NCI-H345 (cell line): ENCODE measurements at regions not wholly inside any gene's neighbourhood (a gene's known extent, or its start where the extent isn't known, plus 50 kb on each side); places are given as distances from the start of the nearest gene placed in this dataset.

Experiments
- DNase-seq: peaks from one replicate; lab custom pipeline; 2025; lab: John Stamatoyannopoulos, UW

DNA sequence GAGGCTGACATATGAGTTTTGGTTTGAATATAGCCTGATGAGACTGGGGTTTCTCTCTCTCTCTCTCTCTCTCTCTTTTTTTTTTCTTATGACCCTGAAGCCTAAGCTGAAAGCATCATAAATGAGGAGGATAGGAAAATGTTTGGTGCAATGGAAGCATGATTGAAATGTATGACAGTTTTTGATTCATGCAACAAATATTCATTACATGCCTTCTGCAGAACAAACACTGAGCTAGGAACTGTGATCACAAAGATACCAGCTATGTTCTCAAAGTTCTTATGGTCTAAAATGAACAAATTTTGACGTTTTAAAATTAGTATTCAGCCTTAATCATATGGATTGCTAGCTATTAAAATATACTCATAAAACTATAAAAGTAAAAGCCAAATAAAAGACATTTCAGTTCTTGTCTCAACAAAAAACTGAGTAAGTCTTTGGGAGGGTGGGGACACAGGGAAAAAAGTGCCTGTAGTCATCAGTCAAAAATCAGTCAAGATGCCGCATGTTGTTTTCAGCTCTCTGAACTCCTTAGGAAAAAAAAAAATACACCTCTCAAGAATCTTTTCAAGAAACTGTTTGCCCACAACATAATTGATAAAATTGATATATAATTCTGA lies 57.2 kb downstream of the NKX6-1 start:
- no peak for DNase-seq

DNA sequence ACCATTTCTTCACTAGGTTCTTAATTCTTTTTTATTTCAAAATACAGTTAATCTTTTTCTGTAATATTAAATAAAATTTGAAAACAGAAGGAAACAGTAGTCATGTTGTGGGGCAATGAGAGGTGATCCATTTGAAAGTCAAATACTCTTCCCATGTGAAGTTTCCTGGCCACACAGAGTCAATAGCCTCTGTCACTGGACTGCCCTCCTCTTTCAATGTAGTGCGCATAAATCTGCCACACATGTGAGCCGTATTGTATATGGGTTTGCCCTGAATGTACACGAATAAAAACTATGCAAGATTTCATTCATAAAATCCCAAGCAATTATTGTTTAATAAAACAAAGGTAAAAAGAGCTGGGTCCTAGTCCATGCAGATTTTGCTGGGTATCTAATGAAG lies 59.1 kb downstream of the NKX6-1 start:
- no peak for DNase-seq

DNA sequence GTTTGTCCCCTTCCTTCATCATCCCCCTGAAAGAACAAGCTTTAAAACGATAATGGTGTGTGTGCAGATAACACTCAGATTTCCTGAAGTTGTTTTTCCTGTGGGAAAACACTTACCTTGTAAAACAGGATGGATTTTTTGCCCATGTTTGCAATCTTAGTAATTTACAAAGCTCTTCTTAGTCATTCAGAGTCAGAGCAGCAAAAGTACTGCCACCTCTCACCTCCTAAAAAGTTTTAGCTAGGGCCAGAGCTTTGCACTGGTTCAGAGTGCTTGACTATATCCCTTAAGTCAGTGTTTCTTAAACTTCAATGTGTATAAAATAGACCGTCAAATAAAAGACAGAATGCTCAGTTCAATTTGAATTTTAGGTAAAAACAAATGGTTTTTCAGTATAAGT lies 62.3 kb downstream of the NKX6-1 start:
- DNase-seq: no peak

DNA sequence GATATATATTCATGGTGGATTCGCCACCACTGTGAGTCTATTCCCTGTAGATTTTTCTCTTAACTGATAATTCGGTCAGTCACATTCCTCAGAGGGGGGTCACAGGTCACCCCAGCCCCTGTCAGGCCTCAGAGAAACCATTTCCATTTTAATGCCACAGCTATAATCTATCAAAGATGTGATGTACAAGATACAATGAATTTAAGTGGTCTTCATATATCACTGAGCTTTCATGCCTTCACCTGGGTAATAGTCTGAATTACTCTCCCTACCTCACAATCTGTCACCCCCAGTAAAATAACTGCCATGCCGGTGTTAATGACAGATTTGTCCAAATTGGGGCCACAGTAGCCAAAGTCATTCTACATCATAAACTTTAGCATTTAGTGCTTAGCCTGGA lies 64.7 kb downstream of the NKX6-1 start:
- DNase-seq: no peak

DNA sequence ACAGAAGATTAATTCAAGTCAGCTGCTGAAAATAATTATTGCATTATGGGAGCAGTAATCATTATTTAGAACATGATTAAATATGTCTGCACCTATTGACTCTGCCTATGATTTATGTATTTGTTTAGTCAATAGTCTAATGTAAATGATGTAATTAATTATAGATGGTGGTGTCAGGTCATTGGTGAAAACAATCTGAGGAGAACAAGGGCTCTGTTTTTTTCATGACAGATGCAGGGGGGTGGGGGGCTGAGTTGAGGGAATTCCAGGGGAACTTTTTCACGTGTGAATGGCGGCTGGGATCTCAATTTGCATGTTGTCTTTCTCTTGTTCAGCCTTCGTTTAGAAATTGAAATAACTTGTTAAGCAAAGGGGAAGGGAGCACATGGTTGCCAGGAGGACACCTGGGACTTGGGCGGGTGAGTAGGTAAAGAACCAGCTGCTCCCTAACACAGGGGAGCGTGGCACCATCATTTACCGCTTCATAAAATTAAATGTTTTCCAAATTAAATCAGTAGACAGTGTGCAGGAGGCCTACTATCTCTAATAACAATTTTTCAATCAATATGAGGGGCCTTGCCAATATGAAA lies 65.4 kb downstream of the NKX6-1 start:
- DNase-seq: no peak

DNA sequence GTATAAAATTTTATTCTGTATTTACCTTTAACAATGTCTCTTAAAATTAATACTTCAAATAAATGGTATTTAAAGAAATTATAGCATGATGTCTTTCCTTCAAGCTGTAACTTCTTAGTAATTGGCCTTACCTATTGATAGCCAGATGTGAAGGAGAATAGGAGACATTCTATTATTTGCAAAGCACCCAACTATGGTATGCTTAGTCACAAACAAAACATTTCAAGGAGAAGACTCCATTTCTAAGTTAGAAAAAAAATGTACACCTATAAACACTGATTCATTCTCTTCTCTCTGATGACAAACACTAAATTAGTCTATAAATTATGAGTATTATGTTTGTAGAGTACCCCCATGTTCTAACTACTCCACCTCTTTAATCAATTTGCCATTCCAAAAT lies 66.4 kb downstream of the NKX6-1 start:
- DNase-seq: no peak

DNA sequence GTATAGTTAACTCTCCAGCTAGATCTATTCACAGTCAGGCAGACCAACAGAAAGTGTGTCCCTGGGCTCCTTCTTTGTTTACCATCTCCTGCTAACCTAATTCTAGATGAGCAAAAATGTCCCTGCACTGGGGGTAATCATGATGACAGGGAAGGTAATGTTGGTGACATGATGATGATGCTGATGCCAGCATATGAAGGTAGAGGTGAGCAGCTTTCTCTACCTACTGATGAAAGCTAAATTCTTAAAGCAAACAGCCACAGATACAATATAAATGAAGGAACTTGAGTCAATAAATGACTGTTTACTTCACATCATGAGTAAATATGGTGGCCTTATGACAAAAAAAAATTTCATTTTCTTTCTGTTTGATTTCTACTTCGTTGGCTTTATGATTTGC lies 78.5 kb downstream of the NKX6-1 start:
- DNase-seq: no peak

DNA sequence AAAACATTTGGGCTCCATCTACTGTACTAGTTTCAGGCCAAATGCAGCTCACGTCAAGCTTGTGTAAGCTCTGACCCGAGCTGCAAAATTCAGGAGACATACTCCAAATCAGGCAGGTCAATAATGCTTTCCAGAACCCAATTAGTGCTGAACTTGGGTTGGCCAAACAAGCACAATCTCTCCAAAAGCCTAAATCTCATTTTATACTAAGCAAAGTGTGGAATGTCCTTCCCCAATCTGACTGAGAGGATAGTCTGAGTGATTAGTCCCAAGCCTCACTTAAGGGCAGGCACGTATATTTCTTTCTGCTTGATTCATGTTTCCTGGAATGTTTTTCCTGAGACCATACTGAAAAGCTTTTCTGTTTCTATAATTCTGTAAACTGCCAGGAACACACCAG lies 79.9 kb downstream of the NKX6-1 start:
- DNase-seq: no peak

DNA sequence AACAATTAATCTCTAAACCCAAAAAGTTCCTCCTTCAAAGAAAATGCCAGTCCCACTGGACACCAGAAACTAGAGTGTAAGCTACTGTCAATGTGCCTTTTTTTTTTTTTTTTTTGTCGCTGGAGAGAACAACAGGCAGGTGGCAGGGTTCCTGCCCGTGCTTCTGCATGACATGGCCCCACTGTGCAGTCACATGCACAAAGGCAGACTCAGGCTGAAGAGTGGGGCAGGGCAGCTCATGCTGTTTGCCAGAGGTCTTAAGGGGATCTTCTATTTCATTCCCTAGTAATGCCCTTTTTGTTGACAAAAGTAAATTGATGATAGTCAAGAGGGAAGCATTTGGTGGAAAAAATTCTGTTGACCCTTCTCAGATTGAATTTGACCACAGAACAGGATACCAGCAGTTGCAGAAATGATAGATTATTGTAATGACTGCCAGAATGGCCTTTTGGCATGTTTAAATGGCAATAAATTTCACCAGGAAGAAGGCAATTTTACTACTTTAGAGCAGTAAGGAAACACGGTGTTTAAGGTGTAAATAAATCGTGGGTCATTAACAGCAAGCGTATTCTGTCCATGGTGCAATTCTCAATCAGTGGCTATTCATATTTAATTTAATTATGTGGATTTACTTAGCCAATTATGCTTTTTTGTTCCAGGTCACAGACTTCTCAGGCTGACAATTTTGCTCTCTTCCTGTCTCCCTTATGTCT lies 80.9 kb downstream of the NKX6-1 start:
- peak; percentile 13 for DNase-seq

DNA sequence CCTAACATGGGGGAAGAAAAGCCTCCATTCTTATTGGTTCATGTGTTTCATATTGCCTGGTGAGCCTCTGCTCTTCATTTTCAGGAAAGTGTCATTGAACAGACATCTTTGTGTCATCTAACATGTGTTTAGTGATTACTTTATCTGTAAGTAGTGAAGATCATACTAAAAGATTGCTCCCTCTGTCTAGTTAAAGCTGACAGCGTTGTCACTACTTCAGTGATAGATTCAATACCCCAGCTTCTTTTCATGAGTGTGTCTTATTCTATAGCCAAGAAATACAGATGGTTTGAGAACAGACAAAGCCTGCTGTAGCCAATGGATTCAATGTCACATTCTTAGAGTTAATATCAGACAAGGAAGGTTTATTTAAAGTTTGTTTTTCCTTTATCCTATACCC lies 85.1 kb downstream of the NKX6-1 start:
- DNase-seq: no peak

DNA sequence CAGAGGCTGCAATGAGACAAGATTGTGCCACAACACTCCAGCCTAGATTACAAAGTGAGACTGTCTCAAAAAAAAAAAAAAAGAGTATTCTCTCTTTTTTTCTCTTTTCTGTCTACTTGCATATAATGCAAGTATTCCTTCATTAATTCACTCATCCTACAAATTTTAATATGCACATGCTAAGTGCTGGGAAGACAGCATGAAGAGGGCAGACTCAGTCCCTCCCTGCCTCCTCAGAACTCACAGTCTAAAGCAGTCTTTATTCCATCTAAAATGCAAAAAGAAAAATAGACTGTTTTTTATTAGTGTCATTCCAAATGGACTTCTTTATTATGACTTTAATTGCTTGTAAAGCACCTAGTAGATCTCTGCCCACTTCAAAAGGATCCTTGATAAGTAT lies 85.6 kb downstream of the NKX6-1 start:
- no peak for DNase-seq

DNA sequence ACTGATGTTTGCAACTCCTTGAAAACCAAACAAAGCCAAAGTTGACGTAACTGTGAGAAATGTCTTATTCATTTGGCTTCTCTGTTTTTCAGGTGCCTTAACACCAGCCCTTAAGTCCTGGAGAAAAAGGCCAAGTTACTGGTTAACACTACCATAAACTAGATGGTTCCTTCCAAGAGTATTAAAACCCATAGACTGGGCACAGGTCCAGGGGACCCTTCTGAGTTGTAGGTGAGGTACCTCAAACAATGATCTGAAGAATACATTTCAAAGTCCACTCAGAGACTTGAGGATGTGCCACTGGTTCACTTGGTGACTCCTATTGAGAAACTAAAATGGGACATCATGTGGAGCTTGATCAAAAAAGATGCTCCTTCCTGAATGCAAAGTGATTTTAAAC lies 87.0 kb downstream of the NKX6-1 start:
- no peak for DNase-seq

DNA sequence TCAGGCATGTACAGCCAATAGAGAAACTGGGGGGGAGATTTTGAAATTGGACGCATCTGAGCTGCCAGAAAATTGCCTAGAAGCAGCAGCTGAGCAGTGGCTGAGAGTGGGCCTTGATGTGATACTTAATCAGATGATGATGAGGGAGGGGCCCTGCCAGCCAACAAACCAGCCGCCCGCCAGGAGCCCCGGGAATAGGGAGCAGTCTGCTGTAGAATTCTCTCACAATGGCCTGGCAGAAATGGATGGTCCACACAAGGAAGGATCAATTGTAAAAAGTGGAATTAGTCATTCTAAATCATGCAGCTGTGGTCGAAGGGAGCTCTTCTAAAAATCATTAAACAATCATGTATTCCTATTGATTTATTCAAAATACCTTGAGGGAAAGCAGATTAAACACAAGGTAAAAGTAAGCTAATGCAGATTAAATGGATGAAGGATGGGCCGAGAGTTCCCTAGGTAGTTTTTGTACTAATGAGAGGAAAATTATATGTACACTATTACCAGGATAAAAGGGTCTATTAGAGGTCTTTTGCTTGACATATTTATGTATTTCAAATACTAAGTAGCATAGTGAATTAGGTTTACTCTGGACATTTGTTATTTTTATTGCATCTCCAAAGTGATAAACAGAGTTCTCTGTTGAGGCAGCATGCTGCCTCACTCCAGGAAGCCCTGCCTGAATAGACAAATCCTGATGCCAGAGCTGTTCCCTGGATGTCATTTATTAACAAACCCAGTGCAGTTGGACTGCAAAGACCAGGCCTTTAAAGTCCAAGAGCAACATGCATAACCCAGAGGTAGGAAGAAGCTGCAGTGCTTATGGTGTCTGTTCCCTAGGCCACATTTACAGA lies 91.3 kb downstream of the NKX6-1 start:
- DNase-seq: no peak

DNA sequence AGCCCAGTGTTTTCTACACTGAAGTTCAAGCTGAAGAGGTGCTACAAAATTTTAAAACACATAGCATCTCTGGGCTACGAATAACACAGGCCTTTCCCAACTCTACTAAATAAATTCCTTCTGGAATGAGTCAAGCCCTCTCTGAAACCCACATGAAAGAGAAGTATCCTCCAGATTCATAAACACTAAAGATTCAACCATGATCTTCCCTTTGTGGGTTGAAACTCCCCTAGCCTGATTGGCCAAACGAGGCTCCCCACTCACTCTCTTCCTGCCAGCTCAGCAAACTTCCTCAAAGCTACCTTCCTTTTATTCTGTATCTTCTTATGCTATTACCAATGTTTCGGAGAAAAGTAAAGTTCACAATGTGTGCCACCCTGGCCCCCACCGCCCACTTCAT lies 95.4 kb downstream of the NKX6-1 start:
- DNase-seq: no peak

DNA sequence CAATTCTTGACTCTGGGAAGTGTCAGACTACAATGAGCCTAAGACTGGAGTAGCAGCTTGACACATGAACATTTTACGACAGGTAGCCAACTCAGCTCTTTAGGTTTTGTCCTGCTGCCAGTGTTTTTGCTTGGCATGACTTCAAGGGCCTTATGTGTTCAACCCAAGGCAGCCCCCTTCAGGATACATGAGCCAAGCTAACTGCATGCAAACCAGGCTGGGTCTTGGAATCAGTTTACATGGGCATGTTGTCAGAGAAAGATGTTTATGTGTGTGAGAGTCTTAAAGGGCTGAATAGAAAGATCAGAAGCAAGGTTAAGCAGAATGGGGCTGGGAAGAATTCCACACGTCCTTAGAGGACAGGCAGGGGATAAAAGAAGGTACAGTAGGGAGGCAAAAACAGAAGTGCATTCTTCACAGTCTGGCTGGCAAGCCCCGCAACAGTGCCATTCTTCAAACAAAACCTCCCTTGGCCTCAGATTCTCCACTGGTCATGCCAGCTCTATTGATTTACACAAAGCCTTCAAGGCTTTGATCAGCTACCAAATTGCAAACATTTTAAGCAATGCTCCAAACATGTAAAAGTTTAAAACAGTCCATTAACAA lies 97.3 kb downstream of the NKX6-1 start:
- DNase-seq: peak; percentile 7

DNA sequence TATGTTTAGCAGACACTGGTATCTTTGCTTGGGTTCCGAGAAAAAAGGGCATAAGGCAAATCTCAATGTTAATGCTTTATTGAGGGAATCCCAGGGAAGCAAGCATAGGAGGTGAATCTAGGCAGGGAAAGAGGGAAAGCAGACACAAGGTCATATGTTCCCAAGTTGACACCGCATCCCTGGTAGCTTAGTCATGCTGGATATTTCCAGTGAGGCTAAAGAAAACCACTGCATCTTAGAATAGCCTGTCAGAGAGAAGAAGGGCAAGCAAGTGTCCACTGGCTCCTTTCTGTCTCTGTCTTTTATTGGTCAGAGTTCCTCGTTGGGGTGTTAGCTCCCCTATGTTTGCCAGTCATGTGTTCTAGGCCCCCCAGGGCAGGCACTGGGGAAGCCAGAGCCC lies 104.7 kb downstream of the NKX6-1 start:
- no peak for DNase-seq

DNA sequence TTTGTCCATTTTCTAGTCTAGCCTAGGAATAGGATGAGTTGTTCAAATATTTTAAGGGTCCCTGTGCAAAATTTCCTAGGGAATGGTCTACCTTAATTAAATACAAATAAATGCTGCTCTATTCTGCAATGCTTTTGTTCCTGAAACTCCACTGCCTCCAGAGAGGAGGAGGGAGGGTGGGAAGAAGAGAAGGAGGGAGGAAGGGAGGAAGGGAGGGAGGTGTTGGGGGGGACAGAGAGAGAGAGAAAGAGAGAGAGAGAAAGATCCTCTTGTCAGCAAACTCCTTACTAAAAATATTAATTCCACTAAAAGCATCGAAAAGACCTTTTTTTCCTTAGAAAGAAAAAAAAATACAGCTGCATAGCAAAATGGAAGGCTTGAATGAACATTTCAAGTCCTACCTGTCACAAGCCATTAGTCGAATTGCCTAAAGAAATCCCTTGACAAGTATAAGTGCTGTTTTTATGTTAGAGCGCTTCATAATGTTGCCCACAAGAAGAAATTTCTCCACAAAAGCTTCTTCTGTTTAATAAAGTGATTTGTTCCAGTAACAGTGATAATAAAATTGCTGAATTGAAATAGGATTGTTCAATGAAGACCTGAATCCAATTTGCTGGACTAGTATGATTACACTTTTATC lies 106.0 kb downstream of the NKX6-1 start:
- no peak for DNase-seq

DNA sequence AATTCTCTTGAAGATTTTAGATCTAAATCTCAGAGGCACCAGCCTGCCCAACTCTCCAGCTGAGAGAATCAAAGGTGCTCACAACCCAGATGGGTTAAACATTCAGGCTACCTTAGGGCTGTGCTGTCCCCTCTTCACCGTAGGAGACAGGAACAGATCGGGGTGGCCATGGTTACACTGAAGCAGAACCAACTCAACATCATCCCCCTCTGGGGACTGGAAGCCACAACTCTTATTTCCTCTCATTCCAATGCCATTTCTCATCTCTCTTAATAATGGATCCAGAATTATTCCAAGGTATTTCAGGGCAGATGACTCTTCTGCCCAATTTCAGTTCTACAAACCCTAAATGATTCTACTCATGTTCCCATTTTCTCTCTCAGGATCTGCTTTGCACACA lies 109.7 kb downstream of the NKX6-1 start:
- DNase-seq: no peak

DNA sequence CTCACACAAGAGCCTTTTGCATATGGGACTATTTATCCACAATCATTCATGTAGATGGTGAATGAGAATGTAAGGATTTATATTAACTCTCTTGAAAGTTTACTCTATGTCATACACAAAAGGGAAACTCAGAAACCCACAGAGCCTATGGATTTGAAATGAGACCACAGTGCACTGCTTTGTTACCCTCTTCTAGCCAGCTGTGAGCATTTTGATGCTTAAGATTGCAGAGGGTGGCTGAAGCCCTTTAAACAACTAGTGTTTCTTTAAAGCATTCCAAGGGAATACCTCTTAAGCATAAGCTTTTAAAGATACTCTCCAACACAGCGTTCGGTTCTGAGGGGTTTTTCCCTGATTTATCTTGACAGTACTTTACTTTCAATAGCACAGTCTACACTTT lies 113.9 kb downstream of the NKX6-1 start:
- no peak for DNase-seq

DNA sequence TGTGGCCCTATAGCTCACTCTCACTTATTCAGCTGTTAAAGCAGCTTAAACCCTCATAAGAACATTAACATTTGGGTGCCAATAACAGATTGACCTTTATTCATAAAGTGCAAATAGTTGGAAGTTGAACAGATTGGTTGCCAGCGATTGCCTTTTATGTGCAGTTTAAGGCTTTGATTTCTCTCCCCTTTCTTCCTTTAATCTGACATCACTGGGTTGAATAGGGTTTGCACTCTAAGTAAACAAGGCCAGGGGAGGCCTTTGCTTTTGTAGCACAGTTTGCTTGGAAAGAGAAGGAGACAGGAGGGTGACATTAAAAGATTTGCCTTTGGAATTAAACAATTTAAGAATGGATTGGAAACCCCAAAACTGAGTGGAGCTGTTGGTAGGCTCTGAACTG lies 114.3 kb downstream of the NKX6-1 start:
- no peak for DNase-seq

DNA sequence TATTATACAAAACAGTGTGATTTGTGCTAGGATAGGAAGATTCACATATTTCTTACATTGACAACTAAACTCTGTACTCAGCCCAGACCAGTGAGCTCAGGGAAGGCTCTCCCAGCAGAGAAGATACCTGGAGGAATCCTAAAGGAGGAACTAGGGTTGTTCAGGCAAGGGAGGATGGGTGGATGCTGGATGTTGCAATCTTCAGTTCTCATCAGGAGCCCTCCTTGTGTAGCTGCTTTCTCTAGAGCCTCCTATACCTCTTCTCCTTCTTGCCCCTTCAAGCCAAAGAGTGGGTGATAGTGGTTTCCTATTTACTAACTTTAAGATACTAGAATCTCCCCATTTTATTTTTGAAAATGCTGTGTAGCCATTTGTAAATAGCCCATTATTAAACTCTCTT lies 117.3 kb downstream of the NKX6-1 start:
- DNase-seq: no peak
